NCI-H1930 (cell line): ENCODE measurements at regions not wholly inside any gene's neighbourhood (a gene's known extent, or its start where the extent isn't known, plus 50 kb on each side); places are given as distances from the start of the nearest gene placed in this dataset.
A peak's percentile ranks its signal among the peaks of the same experiment; 100 is the strongest.

ENCODE experiments used
- DNase-seq, 2 experiments: peaks; one replicate each; lab custom pipeline; 2025; lab: John Stamatoyannopoulos, UW

- no peak for DNase-seq
Observed at GRCh38 chr14:34214961-34215360, 247.1 kb downstream of the SPTSSA start.

GRCh38 chr14:34213332-34213731 is 248.7 kb downstream of the SPTSSA start:
- DNase-seq: no peak

- no peak for DNase-seq
Observed at GRCh38 chr14:34212172-34212929, 249.7 kb downstream of the SPTSSA start.

- no peak for DNase-seq
Observed at GRCh38 chr14:34211732-34212131, 250.3 kb downstream of the SPTSSA start.

GRCh38 chr14:34208532-34208931 is 253.5 kb downstream of the SPTSSA start:
- no peak for DNase-seq

- no peak for DNase-seq
Observed at GRCh38 chr14:34205799-34206198, 254.9 kb upstream of the EGLN3 start.

GRCh38 chr14:34204774-34205173 is 253.9 kb upstream of the EGLN3 start:
- no peak for DNase-seq

- no peak for DNase-seq
Observed at GRCh38 chr14:34203251-34203722, 252.4 kb upstream of the EGLN3 start.

GRCh38 chr14:34201909-34202637 is 251.2 kb upstream of the EGLN3 start:
- DNase-seq: no peak

GRCh38 chr14:34199585-34199984 is 248.7 kb upstream of the EGLN3 start:
- DNase-seq: no peak

GRCh38 chr14:34198096-34198495 is 247.2 kb upstream of the EGLN3 start:
- no peak for DNase-seq

GRCh38 chr14:34195964-34196363 is 245.1 kb upstream of the EGLN3 start:
- DNase-seq: no peak

GRCh38 chr14:34190717-34191116 is 239.8 kb upstream of the EGLN3 start:
- DNase-seq: no peak

- DNase-seq: no peak
Observed at GRCh38 chr14:34189866-34190265, 239.0 kb upstream of the EGLN3 start.

GRCh38 chr14:34187519-34188044 is 236.7 kb upstream of the EGLN3 start:
- DNase-seq: no peak

GRCh38 chr14:34187061-34187460 is 236.2 kb upstream of the EGLN3 start:
- no peak for DNase-seq

- no peak for DNase-seq
Observed at GRCh38 chr14:34184126-34184525, 233.3 kb upstream of the EGLN3 start.

GRCh38 chr14:34183478-34183877 is 232.6 kb upstream of the EGLN3 start:
- DNase-seq: no peak

GRCh38 chr14:34181338-34181737 is 230.5 kb upstream of the EGLN3 start:
- DNase-seq: no peak

- no peak for DNase-seq
Observed at GRCh38 chr14:34180869-34181268, 230.0 kb upstream of the EGLN3 start.

- DNase-seq: peak in 1 of 2 experiments; percentile 29
Observed at GRCh38 chr14:34180434-34180833, 229.6 kb upstream of the EGLN3 start.

GRCh38 chr14:34179727-34180126 is 228.9 kb upstream of the EGLN3 start:
- peak; percentile 37 to 75 for DNase-seq

- no peak for DNase-seq
Observed at GRCh38 chr14:34177466-34177865, 226.6 kb upstream of the EGLN3 start.
